ENCODE measurements at regions not wholly inside any gene's neighbourhood (a gene's known extent, or its start where the extent isn't known, plus 50 kb on each side); places are given as distances from the start of the nearest gene placed in this dataset.

- H3K36me3 ChIP-seq, result no peaks in the 10 kb centered on the region
- TF ChIP-seq POLR2A (IDR thresholded peaks at IDR 0.05) (no peak), CTCF (IDR thresholded peaks at IDR 0.05) (no peak)
- intact Hi-C loops (cut with DNase I), result no loop called here
- no peak overlapping the region for H3K27ac ChIP-seq
- WGBS, 2 donors, result 95 to 98% methylated on average over 3 of the region's 3 CpGs
- no peak overlapping the region for H3K4me3 ChIP-seq (replicated peaks in 1 of 3)
- H3K9me3 ChIP-seq, result no peaks in the 10 kb centered on the region
- DNase-seq, result no peak
- H3K4me1 ChIP-seq, result peaks cover 0 to 5% of the 10 kb centered on the region in 2 donors
- no peaks in the 10 kb centered on the region for H3K27me3 ChIP-seq
Observed at GRCh38 chr18:56120782-56121181, 517.6 kb downstream of the TXNL1 start.

- H3K9me3 ChIP-seq, result no peaks in the 10 kb centered on the region
- no peak overlapping the region for H3K27ac ChIP-seq
- DNase-seq, result no peak
- H3K4me1 ChIP-seq, result peaks cover 0 to 5% of the 10 kb centered on the region in 2 donors
- no peak overlapping the region for H3K4me3 ChIP-seq (replicated peaks in 1 of 3)
- intact Hi-C loops (cut with DNase I), result no loop called here
- no peaks in the 10 kb centered on the region for H3K36me3 ChIP-seq
- H3K27me3 ChIP-seq, result no peaks in the 10 kb centered on the region
- no peak for TF ChIP-seq POLR2A (IDR thresholded peaks at IDR 0.05)
- TF ChIP-seq CTCF (IDR thresholded peaks at IDR 0.05), result no peak
- WGBS, 2 donors, result 77 to 87% methylated on average over 4 of the region's 4 CpGs
Observed at GRCh38 chr18:56119681-56120080, 518.7 kb downstream of the TXNL1 start.

- Histone ChIP-seq H3K36me3 (no peaks in the 10 kb centered on the region), H3K27ac (no peak overlapping the region), H3K27me3 (no peaks in the 10 kb centered on the region), H3K4me3 (replicated peaks in 1 of 3) (no peak overlapping the region), H3K4me1 (peaks cover 5% of the 10 kb centered on the region in 2 donors), H3K9me3 (no peaks in the 10 kb centered on the region)
- TF ChIP-seq CTCF (IDR thresholded peaks at IDR 0.05) (no peak), POLR2A (IDR thresholded peaks at IDR 0.05) (no peak)
- DNase-seq, result peak; percentile 10 to 16
- intact Hi-C loops (cut with DNase I), result no loop called here
- 52 to 58% methylated on average over 2 of the region's 2 CpGs for WGBS, 2 donors
Observed at GRCh38 chr18:56118422-56118821, 520.0 kb downstream of the TXNL1 start.

GRCh38 chr18:56115071-56116015, 523.0 kb downstream of the TXNL1 start:
- Histone ChIP-seq H3K27me3 (no peaks in the 10 kb centered on the region), H3K9me3 (no peaks in the 10 kb centered on the region), H3K4me3 (replicated peaks in 1 of 3) (no peak overlapping the region), H3K27ac (no peak overlapping the region), H3K4me1 (peaks cover 5% of the 10 kb centered on the region in 2 donors), H3K36me3 (no peaks in the 10 kb centered on the region)
- intact Hi-C loops (cut with DNase I), result no loop called here
- no peak for DNase-seq
- TF ChIP-seq CTCF (IDR thresholded peaks at IDR 0.05), result no peak
- TF ChIP-seq POLR2A (IDR thresholded peaks at IDR 0.05), result no peak
- WGBS, 2 donors, result 84 to 92% methylated on average over 6 of the region's 6 CpGs

GRCh38 chr18:56112984-56113383, 525.0 kb upstream of the TCF4 start:
- intact Hi-C loops (cut with DNase I), result no loop called here
- H3K27me3 ChIP-seq, result no peaks in the 10 kb centered on the region
- no peaks in the 10 kb centered on the region for H3K36me3 ChIP-seq
- H3K27ac ChIP-seq, result no peak overlapping the region
- TF ChIP-seq CTCF (IDR thresholded peaks at IDR 0.05), result no peak
- TF ChIP-seq POLR2A (IDR thresholded peaks at IDR 0.05), result no peak
- WGBS, 2 donors, result 66 to 90% methylated on average over 1 of the region's 1 CpG
- no peaks in the 10 kb centered on the region for H3K9me3 ChIP-seq
- DNase-seq, result no peak
- H3K4me3 ChIP-seq (replicated peaks in 1 of 3), result no peak overlapping the region
- peaks cover 5 to 8% of the 10 kb centered on the region in 2 donors for H3K4me1 ChIP-seq
